GM13976 (cell line): ENCODE measurements at regions not wholly inside any gene's neighbourhood (a gene's known extent, or its start where the extent isn't known, plus 50 kb on each side); places are given as distances from the start of the nearest gene placed in this dataset.

Experiments used
- DNase-seq: peaks from one replicate; pipeline ENCODE4 v3.0.0; 2012; ENCODE audit warnings: low spot score
- in situ Hi-C: fragments of 300-500 bp; cut with MboI; formaldehyde crosslinking; loops from one replicate; pipeline ENCODE4 v1.12.0; 2022; ENCODE audit warnings: low sequenced_read_pairs, mixed read lengths, inconsistent platforms; ENCODE audit not compliant: unreplicated experiment
- TF ChIP-seq, protein P1 (sequence below): IDR thresholded peaks from 2 replicates; pipeline ENCODE4 v1.5.1; 2012; ENCODE audit warnings: borderline replicate concordance, mild to moderate bottlenecking; ENCODE audit not compliant: insufficient read depth; ENCODE audit errors: extremely low read depth, missing control alignments, control extremely low read depth

DNA sequence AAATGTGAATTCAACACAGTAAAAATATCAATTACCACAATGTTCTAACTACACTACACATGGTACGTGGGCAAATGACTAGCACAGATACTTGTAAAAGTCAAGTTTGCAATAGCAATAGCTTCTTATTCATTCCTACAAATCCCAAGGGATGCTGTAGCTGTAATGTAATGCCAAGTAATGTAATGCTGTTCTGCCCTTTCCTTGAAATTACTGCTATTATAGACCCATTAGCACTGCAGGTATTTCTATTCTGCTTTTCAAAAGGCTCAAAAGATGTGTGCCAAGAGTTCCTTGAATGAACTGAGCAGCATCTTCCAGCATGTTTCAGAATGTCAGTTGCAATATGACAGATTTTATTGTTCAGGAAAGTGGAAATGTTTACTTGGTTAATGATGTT, 129.9 kb upstream of the BANK1 start:
- in situ Hi-C loops = no loop called here
- TF ChIP-seq, protein P1, sequence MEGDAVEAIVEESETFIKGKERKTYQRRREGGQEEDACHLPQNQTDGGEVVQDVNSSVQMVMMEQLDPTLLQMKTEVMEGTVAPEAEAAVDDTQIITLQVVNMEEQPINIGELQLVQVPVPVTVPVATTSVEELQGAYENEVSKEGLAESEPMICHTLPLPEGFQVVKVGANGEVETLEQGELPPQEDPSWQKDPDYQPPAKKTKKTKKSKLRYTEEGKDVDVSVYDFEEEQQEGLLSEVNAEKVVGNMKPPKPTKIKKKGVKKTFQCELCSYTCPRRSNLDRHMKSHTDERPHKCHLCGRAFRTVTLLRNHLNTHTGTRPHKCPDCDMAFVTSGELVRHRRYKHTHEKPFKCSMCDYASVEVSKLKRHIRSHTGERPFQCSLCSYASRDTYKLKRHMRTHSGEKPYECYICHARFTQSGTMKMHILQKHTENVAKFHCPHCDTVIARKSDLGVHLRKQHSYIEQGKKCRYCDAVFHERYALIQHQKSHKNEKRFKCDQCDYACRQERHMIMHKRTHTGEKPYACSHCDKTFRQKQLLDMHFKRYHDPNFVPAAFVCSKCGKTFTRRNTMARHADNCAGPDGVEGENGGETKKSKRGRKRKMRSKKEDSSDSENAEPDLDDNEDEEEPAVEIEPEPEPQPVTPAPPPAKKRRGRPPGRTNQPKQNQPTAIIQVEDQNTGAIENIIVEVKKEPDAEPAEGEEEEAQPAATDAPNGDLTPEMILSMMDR = no peak
- no peak for DNase-seq

DNA sequence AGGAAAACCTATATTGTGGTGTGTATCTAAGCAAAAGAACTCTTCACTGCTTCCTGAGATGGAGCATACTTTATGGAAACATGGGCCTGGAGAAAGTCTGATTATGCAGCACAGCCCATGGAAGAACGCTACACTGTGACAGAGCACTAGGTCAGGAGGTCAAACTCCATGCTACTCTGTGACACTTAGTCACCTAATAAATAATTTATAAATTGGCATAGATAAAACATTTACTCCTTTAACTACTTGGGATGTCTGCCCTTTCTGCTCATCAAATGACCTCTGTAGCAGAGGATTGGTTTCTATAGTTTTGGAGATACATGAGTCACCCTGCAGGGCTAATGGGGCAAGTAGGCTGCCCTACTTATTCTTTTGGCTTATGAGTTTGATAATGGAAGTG, 134.7 kb upstream of the BANK1 start:
- DNase-seq = no peak
- in situ Hi-C loops = no loop called here
- TF ChIP-seq, protein P1 = no peak

DNA sequence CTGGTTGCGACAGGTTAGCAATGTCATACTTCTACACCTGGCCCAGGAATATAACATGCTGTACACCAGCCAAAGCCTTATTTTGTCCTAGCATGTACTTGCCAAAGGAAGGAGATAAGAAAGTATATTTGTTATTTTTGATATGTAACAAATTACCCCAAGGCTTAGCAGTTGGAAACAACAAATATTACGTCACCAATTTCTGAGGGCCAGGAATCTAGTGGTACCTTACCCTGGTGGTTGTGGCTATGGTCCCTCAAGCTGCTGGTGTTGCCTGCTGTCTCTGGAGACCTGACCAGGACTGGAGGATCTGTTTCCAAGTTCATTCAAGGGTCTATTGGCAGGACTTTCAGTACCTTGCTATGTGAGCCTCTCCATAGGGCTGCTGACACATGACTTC, 135.5 kb upstream of the BANK1 start:
- DNase-seq = no peak
- in situ Hi-C loops = no loop called here
- TF ChIP-seq, protein P1 = no peak

DNA sequence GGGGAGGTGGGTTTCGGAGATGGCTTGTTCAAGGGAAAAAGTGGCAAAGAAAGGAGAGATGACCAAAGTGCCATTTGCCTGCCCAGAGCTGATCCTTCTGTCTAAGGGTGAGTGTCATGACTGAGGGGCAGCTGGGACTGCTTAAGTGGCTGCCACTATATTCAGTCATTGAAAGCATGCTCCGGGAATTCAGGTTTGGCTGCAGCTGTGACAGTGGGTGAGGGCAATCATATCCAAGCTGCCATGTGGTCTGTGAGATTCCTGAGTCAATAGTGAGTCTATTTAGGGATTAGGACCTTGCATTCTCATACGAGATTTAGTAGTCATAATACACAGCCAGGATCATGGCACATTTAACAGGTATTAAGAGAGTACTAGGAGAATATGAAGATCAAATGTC, 138.8 kb upstream of the BANK1 start:
- no peak for DNase-seq

DNA sequence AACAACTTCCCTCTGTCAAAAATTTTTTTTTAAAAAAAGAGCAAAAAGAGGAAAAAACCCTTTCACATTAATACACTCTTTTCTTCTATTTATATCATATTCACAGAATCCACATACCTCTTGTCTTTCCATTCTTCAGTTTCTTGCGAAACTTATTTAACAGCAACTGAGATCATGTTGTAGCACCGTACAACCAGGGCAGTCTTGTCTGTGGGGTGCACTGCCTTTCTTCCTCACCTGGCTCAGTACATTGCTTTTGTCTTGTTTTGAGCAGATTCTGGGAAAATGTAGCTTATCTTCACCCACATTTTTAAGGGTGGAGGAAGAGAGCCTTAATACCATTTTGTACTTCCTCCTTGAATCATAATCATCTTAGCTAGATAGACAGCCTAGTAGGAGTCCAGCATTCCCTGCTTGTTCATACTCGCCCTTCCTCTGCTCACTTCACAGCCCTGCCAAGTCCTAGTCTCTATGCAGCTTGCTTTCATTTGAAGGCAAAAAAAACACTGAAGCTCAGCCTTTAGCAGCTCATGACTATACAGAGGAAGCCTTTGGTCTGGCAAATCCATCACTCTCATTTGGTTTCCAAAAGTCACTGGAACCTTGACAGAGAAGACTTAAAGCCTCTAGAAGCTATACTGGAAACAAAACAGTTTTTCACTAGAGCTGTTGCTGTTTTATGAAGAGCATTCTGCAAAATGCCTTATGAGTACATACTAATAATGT, 140.6 kb upstream of the BANK1 start:
- in situ Hi-C loops = no loop called here
- TF ChIP-seq, protein P1 = no peak
- no peak for DNase-seq

More for the DNA sequence above, 138.8 kb upstream of the BANK1 start:
- TF ChIP-seq, protein P1 = no peak
- in situ Hi-C loops = no loop called here

DNA sequence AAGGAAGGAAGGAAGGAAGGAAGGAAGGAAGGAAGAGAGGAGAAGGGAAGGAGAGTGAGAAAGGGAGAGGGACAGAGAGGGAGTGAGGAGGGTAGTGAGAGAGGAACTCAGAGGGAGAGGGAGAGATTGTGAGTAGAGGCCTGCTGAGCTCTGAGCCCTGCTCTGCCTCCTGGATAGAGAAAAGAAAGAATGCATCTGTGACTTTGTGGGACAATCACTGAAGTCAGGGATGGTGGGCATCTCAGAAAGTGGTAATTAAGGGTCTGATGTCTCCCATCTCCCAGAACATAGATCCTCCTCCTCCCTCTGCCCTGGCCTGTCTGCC, 142.9 kb upstream of the BANK1 start:
- no peak for DNase-seq
- TF ChIP-seq, protein P1 = no peak
- in situ Hi-C loops = no loop called here
